GM18951 (cell line): ENCODE measurements at regions not wholly inside any gene's neighbourhood (a gene's known extent, or its start where the extent isn't known, plus 50 kb on each side); places are given as distances from the start of the nearest gene placed in this dataset.
"Not testable (repeated sequence)": the region's sequence is repeated elsewhere in the genome, so short reads cannot be mapped to it uniquely, and the experiment has no call there.

Experiments used
- POLR2A ChIP-seq: IDR thresholded peaks from 4 replicates; pipeline ENCODE4 v1.6.1; 2011; ENCODE audit warnings: mild to moderate bottlenecking; ENCODE audit not compliant: insufficient read length, insufficient read depth; ENCODE audit errors: extremely low read depth
- in situ Hi-C: fragments of 300-500 bp; cut with MboI; formaldehyde crosslinking; loops from one replicate; pipeline ENCODE4 v1.12.0; 2022; ENCODE audit warnings: low sequenced_read_pairs, mixed read lengths, inconsistent platforms; ENCODE audit not compliant: unreplicated experiment

GRCh38 chr14:106276326-106277267 lies 750.2 kb downstream of the TMEM121 start:
- in situ Hi-C loops, result no loop called here
- no peak for TF ChIP-seq POLR2A

GRCh38 chr14:106277503-106277902 lies 751.1 kb downstream of the TMEM121 start:
- in situ Hi-C loops, result no loop called here
- no peak for TF ChIP-seq POLR2A

GRCh38 chr14:106280876-106281275 lies 754.5 kb downstream of the TMEM121 start:
- no peak for TF ChIP-seq POLR2A
- in situ Hi-C loops, result no loop called here

GRCh38 chr14:106286697-106287290 lies 760.4 kb downstream of the TMEM121 start:
- no peak for TF ChIP-seq POLR2A
- in situ Hi-C loops, result no loop called here

GRCh38 chr14:106287506-106287905 lies 761.1 kb downstream of the TMEM121 start:
- in situ Hi-C loops, result no loop called here
- TF ChIP-seq POLR2A, result no peak

- in situ Hi-C loops, result no loop called here
- TF ChIP-seq POLR2A, result no peak
Measured at GRCh38 chr14:106291626-106292025, 765.2 kb downstream of the TMEM121 start.

- in situ Hi-C loops, result no loop called here
Measured at GRCh38 chr14:106294324-106294723, 767.9 kb downstream of the TMEM121 start.

GRCh38 chr14:106300951-106301510 lies 774.6 kb downstream of the TMEM121 start:
- in situ Hi-C loops, result not testable (repeated sequence)

More at GRCh38 chr14:106294324-106294723, 767.9 kb downstream of the TMEM121 start:
- no peak for TF ChIP-seq POLR2A

GRCh38 chr14:106301609-106302008 lies 775.2 kb downstream of the TMEM121 start:
- in situ Hi-C loops, result not testable (repeated sequence)

- no peak for TF ChIP-seq POLR2A
- in situ Hi-C loops, result no loop called here
Measured at GRCh38 chr14:106302661-106303060, 776.3 kb downstream of the TMEM121 start.

GRCh38 chr14:106304271-106304670 lies 777.9 kb downstream of the TMEM121 start:
- in situ Hi-C loops, result no loop called here
- no peak for TF ChIP-seq POLR2A

- in situ Hi-C loops, result no loop called here
- TF ChIP-seq POLR2A, result no peak
Measured at GRCh38 chr14:106308839-106309389, 782.5 kb downstream of the TMEM121 start.

- in situ Hi-C loops, result no loop called here
- TF ChIP-seq POLR2A, result no peak
Measured at GRCh38 chr14:106309423-106309822, 783.0 kb downstream of the TMEM121 start.
